GM18499 (cell line): ENCODE measurements at regions not wholly inside any gene's neighbourhood (a gene's known extent, or its start where the extent isn't known, plus 50 kb on each side); places are given as distances from the start of the nearest gene placed in this dataset.
"Not testable (repeated sequence)": the region's sequence is repeated elsewhere in the genome, so short reads cannot be mapped to it uniquely, and the experiment has no call there.

Experiments
- ATAC-seq: cut with Tn5 transposase; IDR thresholded peaks from one replicate; pipeline ENCODE4 v1.9.1; 2021; ENCODE audit warnings: moderate number of reproducible peaks; ENCODE audit not compliant: insufficient read depth, unreplicated experiment

DNA sequence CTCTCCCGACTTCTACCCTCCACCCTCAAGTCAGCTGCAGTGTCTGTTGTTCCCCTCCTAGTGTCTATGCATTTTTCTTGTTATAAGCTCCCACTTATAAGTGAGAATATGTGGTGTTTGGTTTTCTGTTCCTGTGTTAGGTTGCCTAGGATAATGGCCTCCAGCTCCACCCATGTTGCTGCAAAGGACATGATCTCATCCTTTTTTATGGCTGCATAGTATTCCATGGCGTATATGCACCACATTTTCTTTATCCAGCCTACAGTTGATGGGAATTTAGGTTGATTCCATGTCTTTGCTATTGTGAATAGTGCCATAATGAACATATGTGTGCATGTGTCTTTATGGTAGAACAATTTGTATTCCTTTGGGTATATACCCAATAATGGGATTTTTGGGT is 80.7 kb downstream of the SPTSSA start:
- ATAC-seq = not testable (repeated sequence)

DNA sequence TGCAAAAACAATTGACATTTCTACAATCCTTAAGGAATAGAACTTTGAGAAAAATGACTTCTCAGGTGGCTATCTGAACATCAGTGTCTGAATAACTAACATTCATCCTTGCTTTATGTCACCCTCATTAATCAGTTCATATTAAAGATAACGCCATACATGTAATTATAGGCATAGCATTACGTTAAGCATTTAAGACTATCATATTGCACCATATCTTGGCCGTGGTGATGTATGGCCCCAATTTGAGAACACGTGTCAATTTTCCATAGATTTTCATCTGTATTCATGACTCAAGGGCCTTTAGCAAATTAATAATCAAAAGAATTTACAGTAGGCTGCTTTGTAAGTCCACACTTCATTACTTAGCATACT is 81.6 kb downstream of the SPTSSA start:
- ATAC-seq = no peak

DNA sequence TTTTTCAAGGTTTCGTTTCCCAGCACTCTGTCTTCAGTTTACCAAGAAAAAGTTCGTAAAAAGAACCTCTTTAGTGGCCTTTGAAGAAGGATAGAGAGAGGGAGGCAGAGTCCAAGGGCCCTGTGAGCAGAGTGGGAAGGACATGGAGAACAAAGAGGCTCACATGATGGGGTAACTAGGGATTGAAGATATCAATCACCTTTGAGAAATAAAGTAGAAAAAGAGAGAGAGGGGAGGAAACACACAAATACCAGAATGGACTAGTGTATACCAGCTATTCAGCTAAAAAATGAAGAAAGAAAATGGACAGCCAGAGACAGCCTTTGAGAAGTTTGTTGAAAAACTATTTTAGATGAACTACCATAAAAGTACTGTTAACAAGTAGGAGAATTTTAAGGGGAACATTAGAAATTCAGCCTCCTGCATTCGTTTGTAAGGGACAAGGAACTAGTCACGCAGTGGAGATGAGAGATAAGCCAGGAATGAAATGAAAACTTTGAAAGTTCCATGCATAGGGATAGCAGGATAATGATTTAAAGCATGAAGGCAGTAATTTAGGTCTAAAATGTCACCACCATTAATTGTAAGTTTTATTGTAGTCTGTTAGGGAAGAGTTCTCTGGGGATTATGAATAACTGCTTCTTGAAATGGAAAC is 82.1 kb downstream of the SPTSSA start:
- no peak for ATAC-seq

DNA sequence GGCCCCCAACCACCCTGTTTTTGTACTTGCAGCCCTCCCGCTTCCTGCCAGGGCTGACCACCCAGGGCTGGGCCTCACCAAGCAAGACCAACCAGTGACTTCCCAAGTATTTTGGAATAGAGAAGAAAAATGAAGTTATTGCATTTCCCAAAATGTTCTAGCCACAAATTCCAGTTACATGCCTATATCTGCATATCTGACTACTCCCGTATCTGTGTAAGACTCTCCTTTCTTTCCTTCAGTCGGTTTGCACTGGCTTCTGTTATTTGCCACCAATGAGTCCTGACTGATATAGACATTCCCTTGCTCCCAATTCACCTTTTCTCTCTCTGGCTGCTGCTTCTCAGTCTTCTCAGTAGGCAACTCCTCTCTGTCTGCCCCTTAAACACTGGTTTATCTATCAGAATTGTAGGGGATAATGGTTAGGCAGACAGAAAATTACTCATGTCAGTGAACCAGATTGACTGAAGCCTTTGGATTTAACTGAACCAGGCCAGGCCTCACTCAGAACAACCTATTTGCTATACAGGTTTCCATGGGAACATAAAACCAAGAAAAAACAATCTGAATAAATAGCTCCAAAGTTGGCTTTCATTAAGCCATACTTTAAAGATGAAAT is 85.3 kb downstream of the SPTSSA start:
- ATAC-seq = no peak

DNA sequence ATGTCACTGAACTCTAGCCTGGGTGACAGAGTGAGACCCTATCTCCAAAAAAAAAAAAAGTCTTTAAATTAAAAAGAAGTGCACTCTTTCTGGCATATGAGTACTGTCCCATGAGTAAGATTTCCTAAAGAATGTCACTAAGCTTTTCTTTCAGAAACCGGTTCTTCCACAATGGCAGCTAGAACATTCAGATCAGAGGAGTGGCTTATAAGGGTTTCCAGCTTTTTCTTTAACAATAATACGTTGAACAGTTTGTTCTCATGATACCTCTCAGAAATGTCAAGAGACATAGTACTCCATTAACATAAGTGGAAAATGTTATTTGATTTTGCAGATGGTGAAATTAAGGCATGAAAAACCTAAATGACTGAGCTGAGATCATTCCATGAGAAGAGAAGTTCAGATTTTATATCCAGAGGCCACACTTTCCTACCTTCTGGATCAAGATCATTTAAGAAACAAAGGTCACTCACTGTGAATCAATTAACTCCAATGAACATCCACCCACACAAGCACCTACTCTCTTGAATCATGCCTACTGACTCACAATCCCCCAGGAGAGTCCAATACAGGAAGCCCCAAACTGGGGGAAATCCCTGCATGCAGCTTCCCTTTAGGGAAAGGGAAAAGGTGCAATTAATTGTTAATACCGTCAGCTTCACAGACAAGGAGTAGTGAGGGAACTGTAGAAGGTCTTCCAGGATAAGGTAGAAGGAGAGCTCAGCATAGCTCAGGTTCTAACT is 86.9 kb downstream of the SPTSSA start:
- no peak for ATAC-seq

DNA sequence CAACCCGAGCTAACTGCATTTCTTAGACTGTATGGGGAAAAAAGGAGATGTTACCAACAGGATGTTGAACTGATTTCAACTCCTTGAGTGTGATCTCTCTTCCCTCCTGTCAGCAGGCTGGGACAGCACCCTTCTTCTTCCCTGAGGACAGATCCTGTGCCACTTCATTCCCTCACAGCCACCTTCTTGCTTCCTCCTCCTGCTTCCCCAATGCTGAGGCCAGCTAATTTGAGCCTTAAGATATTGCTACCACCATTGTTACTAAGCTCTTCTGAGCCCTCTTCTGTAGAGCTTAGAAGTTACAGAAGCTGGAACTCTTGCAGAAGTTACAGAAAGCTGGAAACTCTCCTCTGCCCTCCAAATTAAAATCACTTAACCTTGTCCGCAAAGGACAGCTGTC is 88.8 kb downstream of the SPTSSA start:
- no peak for ATAC-seq

DNA sequence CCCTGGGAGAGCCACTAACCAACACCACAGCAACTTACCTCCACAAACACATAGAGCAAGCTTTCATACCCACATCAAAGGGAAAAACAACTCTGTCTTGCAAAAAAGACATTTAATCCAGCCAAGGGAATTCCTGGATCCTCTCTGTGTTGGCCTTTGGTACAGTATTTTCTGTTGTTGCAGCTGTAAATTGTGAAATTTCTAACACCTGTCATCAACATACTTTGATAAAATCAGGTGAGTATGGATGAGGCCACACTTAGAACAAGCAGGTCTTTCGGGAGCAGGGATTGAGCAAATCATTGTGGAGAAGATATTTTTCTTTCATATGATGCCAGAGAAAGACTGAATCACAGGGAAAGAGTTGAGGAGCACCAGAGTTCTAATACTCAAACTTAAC is 89.3 kb downstream of the SPTSSA start:
- no peak for ATAC-seq

DNA sequence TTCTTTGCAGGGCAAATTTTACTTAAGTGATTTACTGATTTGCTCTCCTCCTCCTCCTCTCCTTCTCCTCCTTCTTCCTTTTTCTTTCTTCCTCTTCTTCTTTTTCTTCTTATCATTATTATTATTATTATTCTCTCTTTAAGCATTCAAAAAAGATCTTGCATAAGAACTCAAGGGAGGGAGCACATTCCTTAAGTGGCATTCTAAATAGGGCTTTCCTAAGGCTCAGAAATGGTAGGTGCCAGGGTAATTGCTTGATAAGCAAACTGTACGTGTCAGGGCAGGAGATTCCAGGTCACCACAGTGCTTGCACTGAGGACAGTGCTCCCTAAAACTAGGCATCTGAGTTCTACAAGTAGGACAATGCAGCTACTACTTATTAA is 92.4 kb downstream of the SPTSSA start:
- ATAC-seq = no peak

DNA sequence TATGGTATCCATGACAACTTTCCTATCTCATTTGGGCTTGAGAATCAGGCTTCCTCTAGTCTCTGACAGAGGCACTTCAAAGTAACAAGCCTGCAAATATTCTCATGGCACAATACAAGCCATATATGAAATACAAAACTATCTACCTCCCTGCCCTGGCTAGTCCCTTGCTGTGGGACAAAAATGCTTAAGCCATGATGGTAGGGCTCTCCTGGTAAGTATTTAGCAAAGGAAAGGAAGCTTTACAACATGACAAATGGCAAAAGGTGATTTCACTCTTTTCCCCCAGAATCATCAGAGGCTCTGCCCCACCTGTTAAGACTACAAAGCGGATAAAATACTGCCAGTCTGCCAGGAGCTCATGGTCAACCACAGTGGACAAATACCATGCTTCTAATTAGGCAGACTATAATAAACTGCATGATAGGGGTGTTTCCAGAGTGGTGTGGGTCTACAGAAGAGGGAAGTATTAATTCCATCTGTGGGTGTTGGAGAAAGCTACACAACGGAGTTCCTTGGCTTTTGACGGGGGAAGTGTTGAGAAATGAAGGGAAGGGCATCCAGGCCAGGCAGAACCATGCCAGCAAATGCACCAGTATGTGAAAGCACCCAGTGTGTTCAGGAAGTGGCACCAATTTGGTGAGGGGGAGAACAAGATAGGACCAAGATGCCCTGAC is 92.9 kb downstream of the SPTSSA start:
- no peak for ATAC-seq

DNA sequence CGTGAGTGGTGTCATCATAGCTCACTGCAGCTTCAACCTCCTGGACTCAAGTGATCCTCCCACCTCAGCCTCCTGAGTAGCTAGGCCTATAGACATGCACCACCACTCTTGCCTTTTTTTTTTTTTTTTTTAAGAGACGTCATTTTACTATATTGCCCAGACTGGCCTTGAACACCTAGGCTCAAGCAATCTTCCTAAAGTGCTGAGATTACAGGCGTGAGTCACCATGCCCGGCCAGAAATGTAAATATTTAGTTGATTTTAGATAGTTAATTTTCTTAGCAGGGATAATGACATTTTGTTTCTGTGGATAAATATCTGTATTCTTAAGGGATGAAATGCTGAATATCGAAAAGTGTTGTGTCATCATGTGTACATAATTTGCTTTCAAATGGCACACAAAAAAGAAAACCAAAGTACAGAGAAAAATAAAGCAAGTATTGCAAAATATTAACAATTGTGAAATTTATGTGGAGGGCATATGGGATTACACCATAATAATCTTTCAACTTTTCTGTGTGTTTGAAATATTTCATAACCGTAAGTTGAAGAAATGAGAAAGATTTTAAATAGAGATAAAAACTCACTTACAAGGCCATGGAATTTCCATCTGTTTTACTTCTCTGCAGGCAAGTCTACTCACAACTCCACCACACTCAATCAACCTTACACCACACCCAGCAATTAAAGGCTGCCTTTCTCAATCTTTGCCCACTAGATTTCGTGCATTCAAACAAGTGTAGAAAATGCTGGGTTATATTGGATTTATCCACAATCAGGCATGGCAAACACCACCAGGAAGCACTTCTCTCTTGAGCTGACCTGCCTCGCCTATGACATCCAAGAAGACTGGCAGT is 93.7 kb downstream of the SPTSSA start:
- ATAC-seq = no peak

DNA sequence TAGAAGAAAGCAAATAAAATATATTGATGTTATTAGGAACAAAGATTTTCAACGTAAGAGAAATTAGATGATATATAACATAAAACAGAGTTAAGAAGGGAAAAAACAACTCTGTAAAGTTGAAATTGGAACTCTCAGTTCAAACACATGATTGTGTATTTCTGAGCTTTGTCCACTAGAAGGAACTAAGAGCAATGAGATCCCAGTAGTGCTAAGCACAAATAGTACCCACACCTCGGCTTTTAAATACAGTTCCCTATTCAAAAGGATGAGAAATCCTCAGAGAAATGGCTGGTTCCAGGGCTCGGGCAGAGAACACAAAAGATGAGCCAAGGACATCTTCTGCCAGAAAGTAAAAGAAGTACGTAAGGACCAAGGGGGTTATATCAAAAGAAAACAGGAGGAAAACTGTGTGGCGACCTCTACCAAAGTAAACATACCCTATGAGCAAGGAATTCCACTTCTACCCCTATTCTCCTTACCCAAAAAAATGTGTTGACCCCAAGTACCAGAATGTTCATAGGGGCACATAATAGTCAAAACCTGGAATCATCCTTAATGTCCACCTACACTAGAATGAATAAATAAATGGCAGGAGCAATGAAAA is 96.6 kb downstream of the SPTSSA start:
- no peak for ATAC-seq

DNA sequence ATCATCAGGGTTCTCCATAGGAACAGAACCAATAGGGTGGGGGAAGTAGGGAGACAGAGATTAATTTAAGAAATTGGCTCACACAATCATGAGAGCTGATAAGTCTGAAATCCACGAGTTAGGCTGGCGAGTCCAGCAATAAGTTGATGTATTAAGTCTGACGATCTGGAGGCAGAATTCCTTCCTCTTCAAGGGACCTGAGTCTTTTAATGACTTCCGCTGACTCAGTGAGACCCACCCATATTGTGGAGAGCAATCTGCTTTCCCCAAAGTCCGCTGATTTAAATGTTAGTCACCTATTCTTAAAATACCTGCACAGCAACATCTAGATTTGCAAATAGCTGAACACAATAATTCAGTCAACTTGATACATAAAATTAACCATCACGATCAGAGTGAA is 97.8 kb downstream of the SPTSSA start:
- ATAC-seq = no peak

DNA sequence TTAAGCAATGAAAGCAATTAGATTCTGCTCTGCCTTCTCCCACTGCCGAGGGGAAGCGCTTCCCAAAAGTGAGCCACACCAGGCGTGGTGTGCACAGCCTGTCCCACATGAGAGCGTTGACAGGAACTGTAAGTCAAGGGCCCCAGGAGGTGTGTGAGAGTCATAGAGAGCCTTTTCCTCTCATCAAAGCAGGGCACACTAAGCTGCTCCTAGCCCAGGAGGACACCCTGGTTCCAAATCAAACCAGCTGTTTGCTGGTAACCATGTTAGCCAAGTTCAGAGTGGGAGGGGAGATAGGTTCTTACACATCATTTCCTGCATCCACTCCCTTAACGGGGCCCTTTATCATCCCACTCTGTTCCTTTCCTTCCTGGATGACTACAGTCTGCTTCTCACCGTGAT is 98.3 kb downstream of the SPTSSA start:
- ATAC-seq = no peak

DNA sequence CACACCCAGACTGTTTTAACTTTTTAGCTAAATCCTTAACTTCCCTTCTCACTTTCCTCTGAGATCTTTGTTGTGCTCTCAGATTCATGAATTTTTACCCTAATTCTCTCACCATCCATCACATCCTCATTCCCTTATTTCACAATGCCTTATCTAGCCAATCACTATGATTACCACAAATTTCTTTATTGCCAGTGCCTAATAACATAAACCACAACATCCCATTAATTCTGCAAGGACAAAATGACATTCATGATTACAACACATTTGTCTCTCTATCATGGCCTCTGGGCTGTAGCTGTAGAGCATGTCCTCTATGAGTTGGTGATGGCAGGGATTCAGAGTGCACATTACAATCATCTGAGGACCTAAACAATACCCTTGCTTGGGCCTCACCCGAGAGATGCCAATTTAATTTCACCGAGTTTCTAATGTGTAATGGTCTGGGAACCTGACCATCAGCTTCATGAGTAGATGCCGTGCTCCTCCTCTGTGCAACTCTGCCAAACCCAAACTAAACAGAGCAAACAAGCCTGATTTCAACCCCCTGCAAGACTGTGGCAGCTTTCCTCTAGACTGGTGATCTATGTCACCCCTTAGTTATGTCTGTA is 99.3 kb downstream of the SPTSSA start:
- no peak for ATAC-seq

DNA sequence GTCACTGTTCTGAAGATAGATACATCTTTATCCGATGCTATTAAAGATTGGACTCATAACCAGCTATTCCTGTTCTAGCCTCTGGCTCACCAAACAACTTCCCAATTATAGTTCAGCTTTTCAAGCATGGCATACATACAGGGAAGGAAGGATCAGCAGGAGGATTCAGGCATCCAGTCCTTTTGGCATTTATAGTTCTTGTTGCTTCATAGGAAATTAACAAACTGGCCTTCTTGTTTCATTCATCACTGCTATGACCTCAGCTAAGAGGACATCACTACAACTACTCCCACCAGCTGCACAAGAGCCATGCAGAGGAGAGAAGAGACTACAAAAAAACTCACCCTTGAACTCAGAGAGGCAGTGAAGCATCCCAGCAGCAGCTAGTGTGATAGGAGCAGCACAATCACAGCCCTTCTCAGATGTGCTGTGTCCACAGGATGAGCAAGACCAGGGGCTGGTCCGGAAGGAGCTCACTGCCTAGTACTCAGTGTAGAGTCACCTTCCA is 100.5 kb downstream of the SPTSSA start:
- ATAC-seq = no peak

DNA sequence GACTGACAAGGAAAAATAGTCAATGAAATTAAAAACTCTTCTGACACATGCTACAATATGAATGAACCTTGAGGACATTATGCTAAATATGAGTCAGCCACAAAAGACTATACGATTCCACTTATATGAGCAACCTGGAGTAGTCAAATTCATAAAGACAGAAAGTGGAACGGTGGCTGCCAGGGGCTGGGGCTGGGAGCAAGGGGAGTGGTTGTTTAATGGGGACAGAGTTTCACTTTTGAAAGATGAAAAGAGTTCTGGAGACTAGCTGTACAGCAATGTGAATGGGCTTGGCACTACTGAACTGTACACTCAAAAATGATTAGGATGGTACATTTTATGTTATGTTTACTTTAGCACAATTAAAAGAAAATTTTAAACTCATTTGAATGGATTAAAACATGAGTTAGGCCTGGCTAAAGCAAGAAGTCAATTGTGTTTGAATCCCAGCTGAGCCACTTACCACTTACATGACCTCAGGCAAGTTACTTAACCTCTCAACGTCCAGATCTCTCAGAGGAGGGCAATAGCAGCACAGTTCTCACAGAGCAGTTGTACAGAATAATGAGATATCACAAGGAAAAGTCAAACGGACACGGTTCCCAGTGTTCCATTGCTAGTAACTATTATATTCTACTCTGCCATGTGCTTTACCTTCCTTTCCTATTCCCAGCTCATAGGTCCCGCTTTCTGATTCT is 102.5 kb downstream of the SPTSSA start:
- ATAC-seq = no peak

DNA sequence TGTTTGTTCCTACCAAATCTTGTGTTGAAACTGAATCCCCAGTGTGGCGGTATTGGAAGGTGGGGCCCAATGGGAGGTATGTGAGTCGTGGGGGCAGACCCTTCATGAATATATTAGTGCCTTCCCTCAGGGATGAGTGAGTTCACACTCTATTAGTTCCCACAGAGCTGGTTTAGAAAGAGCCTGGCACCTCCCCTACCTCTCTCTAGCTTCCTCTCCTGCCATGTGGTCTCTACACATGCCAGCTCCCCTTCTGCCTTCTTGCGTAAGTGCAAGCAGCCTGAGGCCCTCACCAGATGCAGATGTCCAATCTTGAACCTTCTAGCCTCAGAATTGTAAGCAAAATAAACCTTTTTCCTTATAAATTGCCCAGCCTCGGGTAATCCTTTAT is 105.8 kb downstream of the SPTSSA start:
- ATAC-seq = no peak

DNA sequence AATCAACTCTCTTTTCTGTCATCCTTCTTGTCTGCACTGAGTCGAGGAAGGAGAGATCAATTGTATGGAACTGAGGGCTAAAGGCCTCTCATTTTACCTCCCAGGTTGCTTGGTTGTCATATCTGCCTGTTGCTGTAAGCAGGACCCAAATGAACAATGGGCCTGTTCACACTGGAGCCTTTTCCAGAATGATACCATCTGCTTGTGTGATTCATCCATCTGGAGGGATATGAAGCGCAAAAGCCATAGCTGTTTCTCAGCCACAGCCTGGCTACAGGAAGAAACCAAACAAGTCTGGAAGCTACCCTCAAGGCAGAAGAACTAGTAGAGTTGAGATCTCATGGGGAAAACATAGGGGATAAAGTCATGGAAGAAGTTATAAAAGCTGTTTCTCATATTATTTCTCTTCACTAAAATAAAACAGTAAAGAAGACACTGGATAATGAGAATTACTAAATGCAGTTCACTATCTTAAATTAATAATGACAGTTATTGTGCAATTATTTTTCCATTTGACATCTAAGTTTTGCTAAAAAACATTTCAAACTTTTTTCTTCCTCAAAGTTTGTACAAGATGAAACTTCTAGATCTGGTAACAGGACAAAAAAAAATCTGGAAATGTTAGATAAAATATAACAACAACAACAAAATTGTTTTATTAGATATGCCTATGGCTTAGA is 106.3 kb downstream of the SPTSSA start:
- no peak for ATAC-seq
